Thoracic aorta (tissue), 2 donors: ENCODE measurements at regions not wholly inside any gene's neighbourhood (a gene's known extent, or its start where the extent isn't known, plus 50 kb on each side); places are given as distances from the start of the nearest gene placed in this dataset.

ENCODE experiments used
- ATAC-seq: fragments of 150-250 bp; one replicate; pipeline ENCODE4 v1.8.0; 2017; ENCODE audit warnings: low read depth; ENCODE audit not compliant: insufficient number of reproducible peaks, low FRiP score
- DNase-seq: peaks from one replicate; pipeline ENCODE4 v3.0.0-alpha.2; 2020; ENCODE audit warnings: low spot score
- H3K27ac ChIP-seq, 2 donors: fragments of 200-600 bp; sonication (generic); 1 replicate in 1 of 2; 2 replicates in 1 of 2; pipeline ENCODE4 v1.5.1; 2016; ENCODE audit warnings: mild to moderate bottlenecking in 2 of 2, moderate library complexity in 2 of 2
- H3K27me3 ChIP-seq: fragments of 200-600 bp; sonication (generic); replicated peaks from 2 replicates; pipeline ENCODE4 v1.6.0; 2016; ENCODE audit warnings: mild to moderate bottlenecking; ENCODE audit not compliant: insufficient read depth
- H3K36me3 ChIP-seq: fragments of 200-600 bp; sonication (generic); one replicate; pipeline ENCODE4 v1.5.1; 2016
- H3K4me1 ChIP-seq, 2 donors: fragments of 200-600 bp; sonication (generic); 1 replicate in 1 of 2; 2 replicates in 1 of 2; pipeline versions ENCODE4 v1.5.1 to v1.6.0; 2016; ENCODE audit warnings: low read depth in 2 of 2, mild to moderate bottlenecking in 1 of 2; ENCODE audit not compliant: control insufficient read depth in 1 of 2
- H3K4me3 ChIP-seq: fragments of 200-600 bp; sonication (generic); 2 replicates; pipeline ENCODE4 v1.5.1; 2016; ENCODE audit warnings: mild to moderate bottlenecking
- H3K9me3 ChIP-seq: fragments of 200-600 bp; sonication (generic); 2 replicates; pipeline ENCODE4 v1.5.1; 2016
- TF ChIP-seq, protein P1 (sequence below): fragments of 200-600 bp; sonication (generic); IDR thresholded peaks from one replicate; pipeline ENCODE4 v1.5.1; 2019; ENCODE audit warnings: antibody characterized with exemption

DNA sequence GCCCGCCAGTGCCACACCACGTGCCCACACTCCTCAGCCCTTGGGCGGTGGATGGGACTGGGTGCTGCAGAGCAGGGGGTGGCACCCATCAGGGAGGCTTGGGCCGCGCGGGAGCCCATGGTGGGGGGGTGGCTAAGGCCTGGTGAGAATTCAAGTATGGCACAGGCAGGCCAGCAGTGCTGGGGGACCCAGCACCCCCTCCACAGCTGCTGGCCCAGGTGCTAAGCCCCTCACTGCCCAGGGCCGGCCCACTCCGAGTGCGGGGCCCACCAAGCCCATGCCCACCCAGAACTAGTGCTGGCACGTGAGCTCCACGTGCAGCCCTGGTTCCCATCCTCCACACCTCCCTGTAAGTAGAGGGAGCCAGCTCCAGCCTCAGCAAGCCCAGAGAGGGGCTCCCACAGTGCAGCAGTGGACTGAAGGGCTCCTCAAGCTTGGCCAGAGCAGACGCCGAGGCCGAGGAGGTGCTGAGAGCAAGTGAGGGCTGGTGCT lies 1091.1 kb upstream of the GJE1 start:
- TF ChIP-seq, protein P1, sequence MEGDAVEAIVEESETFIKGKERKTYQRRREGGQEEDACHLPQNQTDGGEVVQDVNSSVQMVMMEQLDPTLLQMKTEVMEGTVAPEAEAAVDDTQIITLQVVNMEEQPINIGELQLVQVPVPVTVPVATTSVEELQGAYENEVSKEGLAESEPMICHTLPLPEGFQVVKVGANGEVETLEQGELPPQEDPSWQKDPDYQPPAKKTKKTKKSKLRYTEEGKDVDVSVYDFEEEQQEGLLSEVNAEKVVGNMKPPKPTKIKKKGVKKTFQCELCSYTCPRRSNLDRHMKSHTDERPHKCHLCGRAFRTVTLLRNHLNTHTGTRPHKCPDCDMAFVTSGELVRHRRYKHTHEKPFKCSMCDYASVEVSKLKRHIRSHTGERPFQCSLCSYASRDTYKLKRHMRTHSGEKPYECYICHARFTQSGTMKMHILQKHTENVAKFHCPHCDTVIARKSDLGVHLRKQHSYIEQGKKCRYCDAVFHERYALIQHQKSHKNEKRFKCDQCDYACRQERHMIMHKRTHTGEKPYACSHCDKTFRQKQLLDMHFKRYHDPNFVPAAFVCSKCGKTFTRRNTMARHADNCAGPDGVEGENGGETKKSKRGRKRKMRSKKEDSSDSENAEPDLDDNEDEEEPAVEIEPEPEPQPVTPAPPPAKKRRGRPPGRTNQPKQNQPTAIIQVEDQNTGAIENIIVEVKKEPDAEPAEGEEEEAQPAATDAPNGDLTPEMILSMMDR: no peak
- Histone ChIP-seq H3K27me3 (no peaks in the 10 kb centered on the region), H3K4me1 (no peaks in the 10 kb centered on the region), H3K9me3 (peaks cover 2% of the 10 kb centered on the region), H3K27ac (no peak overlapping the region), H3K4me3 (no peak overlapping the region), H3K36me3 (no peaks in the 10 kb centered on the region)
- DNase-seq: no peak
- no peak for ATAC-seq

DNA sequence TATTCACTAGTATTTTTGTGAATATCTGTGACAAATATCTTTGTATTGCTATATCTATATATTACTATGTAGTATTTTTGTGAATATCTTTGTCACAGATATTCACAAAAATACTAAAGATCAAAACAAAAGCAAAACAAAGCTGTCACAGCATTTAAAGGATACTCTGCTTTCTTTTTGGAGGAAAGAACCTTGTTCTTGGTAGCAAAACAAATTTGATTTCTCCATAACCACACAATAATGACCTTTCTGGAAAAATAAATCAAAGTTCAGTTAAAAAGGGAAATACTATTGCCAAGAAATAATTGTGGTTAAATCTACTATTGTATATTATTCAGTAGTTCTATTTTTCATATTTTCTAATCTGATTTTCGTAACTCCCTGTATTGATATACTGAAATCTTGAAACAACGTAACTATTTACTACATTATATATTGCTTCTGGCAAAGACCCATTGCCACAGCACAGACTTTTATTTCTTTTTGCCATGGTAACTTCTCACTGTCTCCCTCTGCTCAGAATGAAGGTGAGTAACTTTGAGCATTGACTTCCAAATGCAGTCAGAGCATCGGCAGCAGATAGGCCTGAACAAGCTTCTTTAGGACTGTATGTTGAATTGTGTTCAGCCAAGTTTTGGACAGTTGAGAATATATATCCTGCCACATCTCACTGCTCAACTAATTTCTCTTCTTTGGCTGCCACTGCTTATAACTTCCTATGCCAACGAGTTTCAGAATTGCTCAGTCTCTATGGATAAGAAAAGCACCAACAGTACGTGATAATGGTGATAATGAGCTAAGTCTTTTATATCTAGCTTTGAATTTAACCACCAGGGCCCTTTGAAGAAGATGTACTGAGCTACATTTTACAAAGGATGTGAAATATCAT lies 1097.2 kb upstream of the GJE1 start:
- no peak for ATAC-seq
- H3K4me1 ChIP-seq: peaks cover 0 to 12% of the 10 kb centered on the region in 2 donors
- no peak overlapping the region for H3K27ac ChIP-seq
- H3K36me3 ChIP-seq: no peaks in the 10 kb centered on the region
- no peak for DNase-seq
- TF ChIP-seq, protein P1: no peak
- no peak overlapping the region for H3K4me3 ChIP-seq
- H3K9me3 ChIP-seq: no peaks in the 10 kb centered on the region
- H3K27me3 ChIP-seq: no peaks in the 10 kb centered on the region

DNA sequence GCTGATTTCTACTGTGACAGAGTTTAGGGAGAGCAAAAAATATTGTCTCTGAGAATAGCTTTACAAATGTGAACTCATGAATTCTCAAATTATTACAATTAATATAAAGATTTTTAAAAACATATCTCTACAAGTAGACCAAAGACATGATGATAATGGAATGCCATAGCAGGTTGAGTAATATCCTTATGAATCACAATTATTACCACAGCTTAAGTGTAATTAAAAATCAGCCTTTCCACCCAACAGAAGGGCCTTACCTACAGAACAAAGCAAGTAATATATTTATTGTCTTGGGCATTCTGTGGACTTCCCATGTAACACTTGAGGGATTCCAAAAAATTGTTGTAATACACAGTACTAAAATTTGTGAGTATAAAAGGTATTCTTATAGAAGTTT lies 1099.6 kb upstream of the GJE1 start:
- ATAC-seq (no peak), DNase-seq (no peak)
- no peaks in the 10 kb centered on the region for H3K27me3 ChIP-seq
- H3K4me1 ChIP-seq: peaks cover 0 to 12% of the 10 kb centered on the region in 2 donors
- H3K4me3 ChIP-seq: no peak overlapping the region
- TF ChIP-seq, protein P1: no peak
- no peaks in the 10 kb centered on the region for H3K36me3 ChIP-seq
- no peaks in the 10 kb centered on the region for H3K9me3 ChIP-seq
- no peak overlapping the region for H3K27ac ChIP-seq

DNA sequence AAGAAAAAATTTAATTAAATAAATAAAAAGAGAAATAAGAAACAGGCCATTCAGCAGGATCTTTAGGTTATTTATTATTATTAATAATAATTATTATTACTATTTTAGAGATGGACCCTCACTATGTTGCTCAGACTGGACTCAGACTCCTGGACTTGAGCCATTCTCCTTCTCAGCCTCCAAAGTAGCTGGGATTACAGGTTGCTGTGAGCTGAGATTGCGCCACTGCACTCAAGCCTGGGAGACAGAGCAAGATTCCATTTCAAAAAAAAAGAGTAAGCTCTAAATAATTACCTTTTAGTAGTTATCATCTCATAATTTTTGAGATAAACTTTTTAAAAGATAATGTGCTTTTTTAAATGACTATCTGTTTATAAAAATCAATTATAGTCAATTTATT lies 1102.8 kb upstream of the GJE1 start:
- H3K4me3 ChIP-seq: no peak overlapping the region
- H3K27ac ChIP-seq: no peak overlapping the region
- DNase-seq (no peak), ATAC-seq (no peak)
- no peaks in the 10 kb centered on the region for H3K27me3 ChIP-seq
- TF ChIP-seq, protein P1: no peak
- H3K4me1 ChIP-seq: no peaks in the 10 kb centered on the region
- no peaks in the 10 kb centered on the region for H3K9me3 ChIP-seq
- no peaks in the 10 kb centered on the region for H3K36me3 ChIP-seq

DNA sequence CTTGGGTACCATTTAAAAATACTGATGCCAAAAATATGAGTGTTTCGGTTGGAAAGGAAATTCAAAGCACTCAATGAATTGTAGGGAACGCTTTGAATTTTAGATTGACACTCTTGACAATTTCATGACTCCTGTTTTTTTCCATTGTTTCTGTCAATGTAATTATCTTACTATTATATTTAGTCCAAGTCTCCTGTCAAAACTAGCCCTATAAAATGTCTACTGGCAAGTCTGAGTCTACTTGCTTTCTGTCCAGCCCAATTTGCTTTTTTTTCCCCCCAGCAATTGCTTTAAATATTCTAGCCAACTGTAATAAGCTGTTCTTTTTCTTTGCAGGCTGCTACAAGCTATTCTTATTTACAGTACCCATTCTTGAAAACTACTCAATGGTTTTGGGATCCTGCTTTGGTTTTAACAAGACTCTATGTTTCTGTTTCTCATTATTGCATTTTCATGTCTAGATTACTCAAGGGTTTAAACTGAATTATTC lies 1103.9 kb upstream of the GJE1 start:
- Histone ChIP-seq H3K4me1 (no peaks in the 10 kb centered on the region), H3K36me3 (no peaks in the 10 kb centered on the region), H3K4me3 (no peak overlapping the region), H3K9me3 (no peaks in the 10 kb centered on the region), H3K27ac (no peak overlapping the region), H3K27me3 (no peaks in the 10 kb centered on the region)
- DNase-seq (no peak), ATAC-seq (no peak)
- TF ChIP-seq, protein P1: no peak
